IPS DF 6.9 (cell line): ENCODE measurements at regions not wholly inside any gene's neighbourhood (a gene's known extent, or its start where the extent isn't known, plus 50 kb on each side); places are given as distances from the start of the nearest gene placed in this dataset.
"Not testable (repeated sequence)": the region's sequence is repeated elsewhere in the genome, so short reads cannot be mapped to it uniquely, and the experiment has no call there.

Experiments
- DNase-seq: peaks from one replicate; pipeline ENCODE4 v3.0.0-alpha.2; 2013; ENCODE audit warnings: low read depth, low spot score
- H3K27ac ChIP-seq: one replicate; pipeline ENCODE4 v1.5.1; 2013; ENCODE audit warnings: low read length, control low read depth
- H3K27me3 ChIP-seq: 2 replicates; pipeline ENCODE4 v1.6.1; 2013; ENCODE audit warnings: mild to moderate bottlenecking, low read length; ENCODE audit not compliant: control insufficient read depth, insufficient read depth
- H3K36me3 ChIP-seq: 2 replicates; pipeline ENCODE4 v1.6.1; 2013; ENCODE audit warnings: low read length; ENCODE audit not compliant: control insufficient read depth, insufficient read depth
- H3K4me1 ChIP-seq: 2 replicates; pipeline ENCODE4 v1.6.1; 2013; ENCODE audit warnings: low read length; ENCODE audit not compliant: control insufficient read depth, insufficient read depth
- H3K4me3 ChIP-seq: 2 replicates; pipeline ENCODE4 v1.5.1; 2013; ENCODE audit warnings: mild to moderate bottlenecking, low read length
- H3K9me3 ChIP-seq: 2 replicates; pipeline ENCODE4 v1.6.1; 2013; ENCODE audit warnings: low read length, inconsistent platforms; ENCODE audit not compliant: control insufficient read depth, insufficient read depth
- WGBS: extraction: QIAGEN DNeasy Blood & Tissue Kit; methylation state at CpG from one replicate; pipeline ENCODE4 v1.1.7; 2013; ENCODE audit warnings: mixed read lengths, missing lambda C conversion rate; ENCODE audit not compliant: insufficient read length, insufficient coverage; 5-methylcytosine and 5-hydroxymethylcytosine counted together

- no peak for DNase-seq
- Histone ChIP-seq H3K4me3 (no peak overlapping the region), H3K27ac (no peak overlapping the region), H3K4me1 (no peaks in the 10 kb centered on the region), H3K9me3 (no peaks in the 10 kb centered on the region), H3K36me3 (no peaks in the 10 kb centered on the region), H3K27me3 (no peaks in the 10 kb centered on the region)
- WGBS = no CpG with 5 or more reads among the region's 2 CpGs
Measured at GRCh38 chr1:59199147-59199546, 97.7 kb upstream of the FGGY start.

- H3K36me3 ChIP-seq = no peaks in the 10 kb centered on the region
- no peaks in the 10 kb centered on the region for H3K27me3 ChIP-seq
- H3K27ac ChIP-seq = no peak overlapping the region
- DNase-seq = no peak
- no CpG with 5 or more reads among the region's 4 CpGs for WGBS
- H3K4me1 ChIP-seq = no peaks in the 10 kb centered on the region
- H3K4me3 ChIP-seq = no peak overlapping the region
- H3K9me3 ChIP-seq = no peaks in the 10 kb centered on the region
Measured at GRCh38 chr1:59199719-59200376, 97.0 kb upstream of the FGGY start.

- Histone ChIP-seq H3K4me3 (no peak overlapping the region), H3K36me3 (no peaks in the 10 kb centered on the region), H3K27me3 (no peaks in the 10 kb centered on the region), H3K4me1 (no peaks in the 10 kb centered on the region), H3K9me3 (no peaks in the 10 kb centered on the region), H3K27ac (no peak overlapping the region)
- DNase-seq = no peak
Measured at GRCh38 chr1:59201341-59201740, 95.6 kb upstream of the FGGY start.

GRCh38 chr1:59202455-59202854 is 94.4 kb upstream of the FGGY start:
- Histone ChIP-seq H3K27ac (no peak overlapping the region), H3K4me1 (no peaks in the 10 kb centered on the region), H3K9me3 (no peaks in the 10 kb centered on the region), H3K4me3 (no peak overlapping the region), H3K36me3 (no peaks in the 10 kb centered on the region), H3K27me3 (no peaks in the 10 kb centered on the region)
- WGBS = no CpG with 5 or more reads among the region's 1 CpG
- DNase-seq = no peak

GRCh38 chr1:59204001-59204400 is 92.9 kb upstream of the FGGY start:
- H3K27ac ChIP-seq = no peak overlapping the region
- H3K4me1 ChIP-seq = no peaks in the 10 kb centered on the region
- H3K36me3 ChIP-seq = no peaks in the 10 kb centered on the region
- no peak overlapping the region for H3K4me3 ChIP-seq
- no peaks in the 10 kb centered on the region for H3K27me3 ChIP-seq
- H3K9me3 ChIP-seq = no peaks in the 10 kb centered on the region
- DNase-seq = no peak
- WGBS = no CpG with 5 or more reads among the region's 1 CpG

- H3K36me3 ChIP-seq, DNase-seq, H3K27ac ChIP-seq, H3K4me3 ChIP-seq, H3K4me1 ChIP-seq, H3K27me3 ChIP-seq, H3K9me3 ChIP-seq: not testable (repeated sequence)
- no CpG with 5 or more reads among the region's 4 CpGs for WGBS
Measured at GRCh38 chr1:59206616-59207015, 90.3 kb upstream of the FGGY start.

GRCh38 chr1:59210430-59210829 is 86.5 kb upstream of the FGGY start:
- WGBS = no CpG with 5 or more reads among the region's 3 CpGs
- H3K27me3 ChIP-seq, DNase-seq: not testable (repeated sequence)

GRCh38 chr1:59212706-59213105 is 84.2 kb upstream of the FGGY start:
- no peaks in the 10 kb centered on the region for H3K9me3 ChIP-seq
- DNase-seq = no peak
- H3K4me1 ChIP-seq = no peaks in the 10 kb centered on the region
- no peak overlapping the region for H3K4me3 ChIP-seq
- no peaks in the 10 kb centered on the region for H3K27me3 ChIP-seq
- H3K36me3 ChIP-seq = no peaks in the 10 kb centered on the region
- H3K27ac ChIP-seq = no peak overlapping the region
- no CpG with 5 or more reads among the region's 3 CpGs for WGBS

More at GRCh38 chr1:59210430-59210829, 86.5 kb upstream of the FGGY start:
- H3K27ac ChIP-seq, H3K4me3 ChIP-seq, H3K36me3 ChIP-seq, H3K4me1 ChIP-seq, H3K9me3 ChIP-seq: not testable (repeated sequence)

- H3K4me1 ChIP-seq = no peaks in the 10 kb centered on the region
- no peak for DNase-seq
- WGBS = no CpG with 5 or more reads among the region's 10 CpGs
- H3K4me3 ChIP-seq = no peak overlapping the region
- H3K27me3 ChIP-seq = no peaks in the 10 kb centered on the region
- no peaks in the 10 kb centered on the region for H3K36me3 ChIP-seq
- no peaks in the 10 kb centered on the region for H3K9me3 ChIP-seq
- no peak overlapping the region for H3K27ac ChIP-seq
Measured at GRCh38 chr1:59214248-59215208, 82.4 kb upstream of the FGGY start.

GRCh38 chr1:59215766-59216291 is 81.1 kb upstream of the FGGY start:
- H3K27ac ChIP-seq = no peak overlapping the region
- DNase-seq = no peak
- H3K27me3 ChIP-seq = no peaks in the 10 kb centered on the region
- H3K4me1 ChIP-seq = no peaks in the 10 kb centered on the region
- no CpG with 5 or more reads among the region's 6 CpGs for WGBS
- H3K9me3 ChIP-seq = no peaks in the 10 kb centered on the region
- no peak overlapping the region for H3K4me3 ChIP-seq
- H3K36me3 ChIP-seq = no peaks in the 10 kb centered on the region
